HG03571 (cell line): ENCODE measurements at regions not wholly inside any gene's neighbourhood (a gene's known extent, or its start where the extent isn't known, plus 50 kb on each side); places are given as distances from the start of the nearest gene placed in this dataset.
"Not testable (repeated sequence)": the region's sequence is repeated elsewhere in the genome, so short reads cannot be mapped to it uniquely, and the experiment has no call there.

Source experiments
- ATAC-seq: cut with Tn5 transposase; IDR thresholded peaks from one replicate; pipeline ENCODE4 v1.9.1; 2021; ENCODE audit not compliant: unreplicated experiment

- no peak for ATAC-seq
Observed at GRCh38 chr11:22037505-22037904, 155.4 kb upstream of the ANO5 start.

GRCh38 chr11:22041039-22041438 lies 151.8 kb upstream of the ANO5 start:
- ATAC-seq = no peak

GRCh38 chr11:22042081-22042480 lies 150.8 kb upstream of the ANO5 start:
- ATAC-seq = no peak

- ATAC-seq = no peak
Observed at GRCh38 chr11:22044126-22044525, 148.8 kb upstream of the ANO5 start.

GRCh38 chr11:22049276-22049675 lies 143.6 kb upstream of the ANO5 start:
- no peak for ATAC-seq

GRCh38 chr11:22065472-22065871 lies 127.4 kb upstream of the ANO5 start:
- ATAC-seq = no peak

- ATAC-seq = no peak
Observed at GRCh38 chr11:22069844-22070243, 123.0 kb upstream of the ANO5 start.

- no peak for ATAC-seq
Observed at GRCh38 chr11:22076271-22076930, 116.5 kb upstream of the ANO5 start.

- no peak for ATAC-seq
Observed at GRCh38 chr11:22078063-22078462, 114.8 kb upstream of the ANO5 start.

- no peak for ATAC-seq
Observed at GRCh38 chr11:22079133-22079872, 113.6 kb upstream of the ANO5 start.

- no peak for ATAC-seq
Observed at GRCh38 chr11:22082178-22082577, 110.7 kb upstream of the ANO5 start.

- ATAC-seq = no peak
Observed at GRCh38 chr11:22082788-22083187, 110.1 kb upstream of the ANO5 start.

GRCh38 chr11:22084056-22084455 lies 108.8 kb upstream of the ANO5 start:
- no peak for ATAC-seq

- no peak for ATAC-seq
Observed at GRCh38 chr11:22084564-22084963, 108.3 kb upstream of the ANO5 start.

GRCh38 chr11:22089609-22090008 lies 103.3 kb upstream of the ANO5 start:
- no peak for ATAC-seq

GRCh38 chr11:22106566-22106965 lies 86.3 kb upstream of the ANO5 start:
- no peak for ATAC-seq

GRCh38 chr11:22115470-22116029 lies 77.3 kb upstream of the ANO5 start:
- ATAC-seq = no peak

- ATAC-seq = not testable (repeated sequence)
Observed at GRCh38 chr11:22127981-22128380, 64.9 kb upstream of the ANO5 start.

- no peak for ATAC-seq
Observed at GRCh38 chr11:22130462-22131053, 62.3 kb upstream of the ANO5 start.

GRCh38 chr11:22133776-22134175 lies 59.1 kb upstream of the ANO5 start:
- ATAC-seq = no peak

GRCh38 chr11:22138264-22138663 lies 54.6 kb upstream of the ANO5 start:
- no peak for ATAC-seq
